Bronchial epithelial cell (primary cell): ENCODE measurements at regions not wholly inside any gene's neighbourhood (a gene's known extent, or its start where the extent isn't known, plus 50 kb on each side); places are given as distances from the start of the nearest gene placed in this dataset.

Experiments used
- DNase-seq: peaks from one replicate; pipeline ENCODE4 v3.0.0-alpha.2; 2010; ENCODE audit warnings: low read depth
- FAIRE-seq: peaks from 2 replicates; lab custom pipeline; 2011; peaks lifted over from hg19 to GRCh38; lab: Jason Lieb, UNC
- H3K27me3 ChIP-seq: 2 replicates; pipeline ENCODE4 v1.5.1; 2011; ENCODE audit warnings: low read length; ENCODE audit not compliant: control insufficient read depth, insufficient read depth
- H3K36me3 ChIP-seq: 2 replicates; pipeline ENCODE4 v1.5.1; 2011; ENCODE audit warnings: low read length; ENCODE audit not compliant: control insufficient read depth, insufficient read depth
- H3K4me3 ChIP-seq: 2 replicates; pipeline ENCODE4 v1.5.1; 2011; ENCODE audit warnings: mild to moderate bottlenecking, low read depth, low read length, control low read depth
- CTCF ChIP-seq: IDR thresholded peaks from 2 replicates; pipeline ENCODE4 v1.5.1; 2011; ENCODE audit warnings: mild to moderate bottlenecking, moderate library complexity, low read length, control low read depth, inconsistent platforms; ENCODE audit not compliant: insufficient read depth, severe bottlenecking

- Histone ChIP-seq H3K36me3 (no peaks in the 10 kb centered on the region), H3K4me3 (no peak overlapping the region), H3K27me3 (no peaks in the 10 kb centered on the region)
- no peak for TF ChIP-seq CTCF
- no peak for DNase-seq
- FAIRE-seq = no peak
Observed at GRCh38 chr3:150239766-150240165, 168.3 kb upstream of the TSC22D2 start.

GRCh38 chr3:150238995-150239619, 169.0 kb upstream of the TSC22D2 start:
- DNase-seq = peak; percentile 64
- FAIRE-seq = no peak
- peak; percentile 80 for TF ChIP-seq CTCF
- no peaks in the 10 kb centered on the region for H3K36me3 ChIP-seq
- no peaks in the 10 kb centered on the region for H3K27me3 ChIP-seq
- no peak overlapping the region for H3K4me3 ChIP-seq

GRCh38 chr3:150238048-150238802, 169.9 kb upstream of the TSC22D2 start:
- no peaks in the 10 kb centered on the region for H3K27me3 ChIP-seq
- H3K36me3 ChIP-seq = no peaks in the 10 kb centered on the region
- H3K4me3 ChIP-seq = no peak overlapping the region
- FAIRE-seq (no peak), DNase-seq (peak; percentile 48)
- TF ChIP-seq CTCF = no peak

- peak; percentile 92 for DNase-seq
- Histone ChIP-seq H3K4me3 (no peak overlapping the region), H3K36me3 (no peaks in the 10 kb centered on the region), H3K27me3 (no peaks in the 10 kb centered on the region)
- no peak for FAIRE-seq
- no peak for TF ChIP-seq CTCF
Observed at GRCh38 chr3:150237490-150237889, 170.6 kb upstream of the TSC22D2 start.

- TF ChIP-seq CTCF = no peak
- FAIRE-seq (no peak), DNase-seq (no peak)
- H3K4me3 ChIP-seq = no peak overlapping the region
- H3K27me3 ChIP-seq = no peaks in the 10 kb centered on the region
- no peaks in the 10 kb centered on the region for H3K36me3 ChIP-seq
Observed at GRCh38 chr3:150236316-150237082, 171.6 kb upstream of the TSC22D2 start.
